HEK293 (cell line): ENCODE measurements at regions not wholly inside any gene's neighbourhood (a gene's known extent, or its start where the extent isn't known, plus 50 kb on each side); places are given as distances from the start of the nearest gene placed in this dataset.

Experiments
- ZNF585B ChIP-seq: fragments of 450-650 bp; formaldehyde crosslinking; IDR thresholded peaks from 2 replicates; pipeline ENCODE4 v1.5.1; 2016; ENCODE audit warnings: missing biosample characterization, missing genetic modification characterization
- TF ChIP-seq, protein P1 (sequence below): fragments of 450-650 bp; formaldehyde crosslinking; IDR thresholded peaks from 2 replicates; pipeline ENCODE4 v1.5.1; 2016; ENCODE audit warnings: missing biosample characterization, missing genetic modification characterization

DNA sequence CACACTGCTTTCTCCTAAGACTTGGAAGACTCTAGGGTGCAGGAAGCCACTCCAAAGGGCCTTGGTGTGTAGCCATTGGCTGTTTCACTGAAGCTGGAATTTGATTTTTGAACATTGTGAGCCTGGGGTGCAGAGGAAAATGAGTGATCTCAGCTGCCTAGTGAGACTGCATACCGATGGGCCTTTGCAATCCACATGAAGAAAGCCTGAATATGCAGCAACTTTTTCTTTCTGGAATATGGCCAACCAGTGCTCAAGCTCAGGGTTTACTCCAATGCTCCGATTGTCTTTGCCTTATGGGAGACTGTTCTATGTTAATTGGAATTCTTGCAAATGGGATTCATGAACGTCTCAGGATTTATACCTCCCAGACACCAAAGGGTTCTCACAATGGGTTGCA, 242.6 kb downstream of the DOK5 start:
- TF ChIP-seq, protein P1, sequence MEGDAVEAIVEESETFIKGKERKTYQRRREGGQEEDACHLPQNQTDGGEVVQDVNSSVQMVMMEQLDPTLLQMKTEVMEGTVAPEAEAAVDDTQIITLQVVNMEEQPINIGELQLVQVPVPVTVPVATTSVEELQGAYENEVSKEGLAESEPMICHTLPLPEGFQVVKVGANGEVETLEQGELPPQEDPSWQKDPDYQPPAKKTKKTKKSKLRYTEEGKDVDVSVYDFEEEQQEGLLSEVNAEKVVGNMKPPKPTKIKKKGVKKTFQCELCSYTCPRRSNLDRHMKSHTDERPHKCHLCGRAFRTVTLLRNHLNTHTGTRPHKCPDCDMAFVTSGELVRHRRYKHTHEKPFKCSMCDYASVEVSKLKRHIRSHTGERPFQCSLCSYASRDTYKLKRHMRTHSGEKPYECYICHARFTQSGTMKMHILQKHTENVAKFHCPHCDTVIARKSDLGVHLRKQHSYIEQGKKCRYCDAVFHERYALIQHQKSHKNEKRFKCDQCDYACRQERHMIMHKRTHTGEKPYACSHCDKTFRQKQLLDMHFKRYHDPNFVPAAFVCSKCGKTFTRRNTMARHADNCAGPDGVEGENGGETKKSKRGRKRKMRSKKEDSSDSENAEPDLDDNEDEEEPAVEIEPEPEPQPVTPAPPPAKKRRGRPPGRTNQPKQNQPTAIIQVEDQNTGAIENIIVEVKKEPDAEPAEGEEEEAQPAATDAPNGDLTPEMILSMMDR (tag by site-specific recombination) = no peak
- no peak for TF ChIP-seq ZNF585B (tag by site-specific recombination)
